Kidney epithelial cell (primary cell): ENCODE measurements at regions not wholly inside any gene's neighbourhood (a gene's known extent, or its start where the extent isn't known, plus 50 kb on each side); places are given as distances from the start of the nearest gene placed in this dataset.
"Not testable (repeated sequence)": the region's sequence is repeated elsewhere in the genome, so short reads cannot be mapped to it uniquely, and the experiment has no call there.

Experiments
- DNase-seq: peaks from one replicate; pipeline ENCODE4 v3.0.0-alpha.2; 2010; ENCODE audit warnings: low read depth
- H3K27me3 ChIP-seq: 2 replicates; pipeline ENCODE4 v1.6.0; 2011; ENCODE audit warnings: low read length; ENCODE audit not compliant: control insufficient read depth, insufficient read depth
- H3K36me3 ChIP-seq: 2 replicates; pipeline ENCODE4 v1.5.1; 2011; ENCODE audit warnings: low read length; ENCODE audit not compliant: control insufficient read depth, insufficient read depth
- H3K4me3 ChIP-seq: 2 replicates; pipeline ENCODE4 v1.5.1; 2011; ENCODE audit warnings: low read depth, mild to moderate bottlenecking, control low read depth, low read length
- TF ChIP-seq, protein P1 (sequence below): IDR thresholded peaks from 2 replicates; pipeline ENCODE4 v1.5.1; 2011; ENCODE audit warnings: mild to moderate bottlenecking, moderate library complexity, low read length, control low read depth, inconsistent platforms; ENCODE audit not compliant: insufficient read depth, poor library complexity, severe bottlenecking

DNA sequence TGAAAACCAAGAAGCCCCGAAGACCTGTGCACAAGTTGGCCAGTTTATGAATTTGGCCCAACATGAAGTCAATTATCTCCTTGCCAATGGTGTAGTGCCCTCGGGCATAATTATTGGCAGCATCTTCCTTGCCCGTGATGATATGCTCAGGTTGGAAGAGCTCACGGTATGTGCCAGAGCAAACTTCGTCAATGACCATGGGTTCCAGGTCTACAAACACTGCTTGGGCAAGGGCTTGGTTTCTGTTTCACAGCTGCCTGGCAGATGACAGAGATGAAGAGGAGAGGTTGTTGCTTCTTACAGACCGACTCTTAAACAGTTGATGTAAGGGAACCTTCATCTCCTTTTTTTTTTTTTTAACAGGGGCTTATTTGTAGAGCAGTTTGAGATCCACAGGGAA lies 135.6 kb upstream of the PLS3 start:
- Histone ChIP-seq H3K27me3 (no peaks in the 10 kb centered on the region), H3K36me3 (no peaks in the 10 kb centered on the region), H3K4me3 (no peak overlapping the region)
- no peak for DNase-seq
- TF ChIP-seq, protein P1, sequence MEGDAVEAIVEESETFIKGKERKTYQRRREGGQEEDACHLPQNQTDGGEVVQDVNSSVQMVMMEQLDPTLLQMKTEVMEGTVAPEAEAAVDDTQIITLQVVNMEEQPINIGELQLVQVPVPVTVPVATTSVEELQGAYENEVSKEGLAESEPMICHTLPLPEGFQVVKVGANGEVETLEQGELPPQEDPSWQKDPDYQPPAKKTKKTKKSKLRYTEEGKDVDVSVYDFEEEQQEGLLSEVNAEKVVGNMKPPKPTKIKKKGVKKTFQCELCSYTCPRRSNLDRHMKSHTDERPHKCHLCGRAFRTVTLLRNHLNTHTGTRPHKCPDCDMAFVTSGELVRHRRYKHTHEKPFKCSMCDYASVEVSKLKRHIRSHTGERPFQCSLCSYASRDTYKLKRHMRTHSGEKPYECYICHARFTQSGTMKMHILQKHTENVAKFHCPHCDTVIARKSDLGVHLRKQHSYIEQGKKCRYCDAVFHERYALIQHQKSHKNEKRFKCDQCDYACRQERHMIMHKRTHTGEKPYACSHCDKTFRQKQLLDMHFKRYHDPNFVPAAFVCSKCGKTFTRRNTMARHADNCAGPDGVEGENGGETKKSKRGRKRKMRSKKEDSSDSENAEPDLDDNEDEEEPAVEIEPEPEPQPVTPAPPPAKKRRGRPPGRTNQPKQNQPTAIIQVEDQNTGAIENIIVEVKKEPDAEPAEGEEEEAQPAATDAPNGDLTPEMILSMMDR: no peak

DNA sequence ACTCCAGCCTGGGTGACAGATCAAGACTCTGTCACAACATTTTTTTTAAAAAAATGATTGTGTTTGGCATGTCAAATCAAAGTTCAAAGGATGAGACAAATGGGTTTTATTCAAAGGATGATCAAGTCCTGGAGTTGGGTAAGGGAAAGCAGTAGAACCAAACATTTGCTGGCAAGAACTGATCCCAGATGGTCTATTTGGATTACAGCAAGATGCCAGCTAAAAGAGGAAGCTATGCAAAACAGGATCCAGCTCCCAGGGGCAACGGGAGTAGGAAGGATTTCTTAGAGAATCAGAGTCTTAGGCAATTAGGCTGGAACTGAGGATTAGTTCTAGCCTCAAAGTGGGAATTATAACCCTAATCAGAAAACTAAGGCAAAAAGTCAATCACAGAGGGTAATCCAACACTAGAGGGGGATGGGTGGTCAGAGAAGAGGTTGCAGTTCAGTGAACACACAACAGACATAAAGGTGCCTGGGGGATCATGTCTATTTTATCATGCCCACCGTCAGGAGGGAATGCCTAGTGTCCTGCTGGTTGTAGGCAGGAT lies 133.0 kb upstream of the PLS3 start:
- Histone ChIP-seq H3K36me3 (no peaks in the 10 kb centered on the region), H3K4me3 (no peak overlapping the region)
- TF ChIP-seq, protein P1: no peak

DNA sequence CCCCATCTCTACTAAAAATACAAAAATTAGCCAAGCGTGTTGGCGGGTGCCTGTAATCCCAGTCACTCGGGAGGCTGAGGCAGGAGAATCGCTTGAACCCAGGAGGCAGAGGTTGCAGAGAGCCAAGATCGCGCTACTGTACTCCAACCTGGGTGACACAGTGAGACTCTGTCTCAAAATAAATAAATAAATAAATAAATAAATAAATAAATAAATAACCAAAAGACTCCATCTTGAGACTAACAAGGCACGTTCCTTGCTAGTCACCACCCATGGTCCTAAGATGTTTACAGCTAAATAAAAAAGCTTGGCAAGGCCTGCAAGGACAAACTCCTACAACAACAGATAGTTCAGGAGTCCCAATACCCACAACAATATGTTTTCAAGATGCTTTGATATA lies 126.1 kb upstream of the PLS3 start:
- not testable (repeated sequence) for H3K36me3 ChIP-seq, H3K4me3 ChIP-seq, H3K27me3 ChIP-seq, DNase-seq

More for the DNA sequence above, 133.0 kb upstream of the PLS3 start:
- DNase-seq: no peak
- no peaks in the 10 kb centered on the region for H3K27me3 ChIP-seq

DNA sequence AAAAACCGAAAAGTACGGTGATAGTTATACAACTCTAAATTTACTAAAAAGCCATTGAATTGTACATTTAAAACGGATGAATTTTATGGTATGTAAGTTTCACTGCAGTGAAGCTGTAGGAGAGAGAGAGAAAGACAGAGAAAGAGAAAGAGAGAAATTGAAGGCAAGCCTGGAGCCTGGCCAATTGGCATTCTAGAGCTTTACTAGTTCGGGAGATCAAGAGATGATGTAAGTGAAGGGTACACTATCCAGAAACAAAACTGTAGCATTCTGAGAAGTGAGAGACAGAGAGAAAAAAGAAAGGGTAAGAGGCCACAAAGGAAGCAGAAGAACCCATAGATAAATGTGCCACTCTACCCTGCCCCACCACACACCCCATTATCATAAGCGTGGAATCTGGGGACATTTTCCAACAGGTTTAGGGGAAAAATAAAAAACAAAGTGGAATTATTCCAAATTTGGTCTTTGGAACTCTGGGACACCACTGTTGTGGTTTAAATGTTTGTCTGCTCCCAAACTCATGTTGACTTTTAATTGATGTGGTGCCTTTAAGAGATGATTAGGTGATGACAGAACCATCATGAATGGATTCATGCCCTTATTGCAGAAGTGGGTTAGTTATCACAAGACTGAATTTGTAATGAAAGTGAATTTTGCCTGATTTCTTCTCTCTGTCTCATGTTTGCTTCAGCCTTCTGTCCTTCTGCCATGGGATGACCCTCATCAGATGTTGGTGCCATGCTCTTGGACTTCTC lies 123.0 kb upstream of the PLS3 start:
- Histone ChIP-seq H3K4me3 (no peak overlapping the region), H3K27me3 (no peaks in the 10 kb centered on the region), H3K36me3 (no peaks in the 10 kb centered on the region)
- DNase-seq: no peak
- TF ChIP-seq, protein P1: no peak

DNA sequence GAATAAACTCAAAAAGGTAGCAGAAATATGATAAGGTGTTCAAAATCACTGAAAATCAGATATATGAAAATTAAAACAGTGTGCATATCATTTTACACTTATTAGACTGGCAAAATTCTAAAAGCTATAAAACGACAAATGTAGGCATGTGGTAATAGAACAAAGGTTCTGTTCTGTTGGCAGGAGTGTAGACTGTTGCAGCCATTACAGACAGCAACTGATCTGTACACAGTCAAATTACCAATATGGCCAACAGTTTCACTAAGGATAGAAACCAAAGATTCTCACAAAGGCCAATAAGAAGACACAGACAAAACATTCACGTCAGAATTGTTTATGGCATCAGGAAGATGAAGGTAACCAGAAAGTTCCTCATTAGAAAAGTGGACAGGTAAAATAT lies 112.8 kb upstream of the PLS3 start:
- no peak for DNase-seq
- peaks cover 2% of the 10 kb centered on the region for H3K27me3 ChIP-seq
- H3K4me3 ChIP-seq: no peak overlapping the region
- TF ChIP-seq, protein P1: no peak
- no peaks in the 10 kb centered on the region for H3K36me3 ChIP-seq

DNA sequence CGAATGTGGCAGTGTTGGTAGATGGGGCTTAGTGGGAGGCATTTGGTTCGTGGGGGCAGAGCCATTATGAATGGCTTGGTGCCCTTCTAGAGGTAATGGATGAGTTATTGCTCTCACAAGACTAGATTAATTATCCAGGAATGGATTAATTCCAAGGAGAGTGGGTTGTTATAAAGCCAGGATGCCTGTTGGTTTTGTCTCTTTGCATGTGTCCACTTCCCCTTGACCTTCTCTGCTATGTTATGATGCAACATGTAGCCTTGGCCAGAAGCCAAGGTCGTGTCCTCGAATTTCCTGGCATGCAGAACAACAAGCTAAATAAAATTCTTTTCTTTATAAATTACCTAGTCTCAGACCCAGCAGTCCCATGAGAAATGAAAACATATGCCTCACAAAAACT lies 111.2 kb upstream of the PLS3 start:
- Histone ChIP-seq H3K36me3 (no peaks in the 10 kb centered on the region), H3K27me3 (peaks cover 5% of the 10 kb centered on the region), H3K4me3 (no peak overlapping the region)
- TF ChIP-seq, protein P1: no peak
- DNase-seq: no peak
